ENCODE measurements at regions not wholly inside any gene's neighbourhood (a gene's known extent, or its start where the extent isn't known, plus 50 kb on each side); places are given as distances from the start of the nearest gene placed in this dataset.

DNA sequence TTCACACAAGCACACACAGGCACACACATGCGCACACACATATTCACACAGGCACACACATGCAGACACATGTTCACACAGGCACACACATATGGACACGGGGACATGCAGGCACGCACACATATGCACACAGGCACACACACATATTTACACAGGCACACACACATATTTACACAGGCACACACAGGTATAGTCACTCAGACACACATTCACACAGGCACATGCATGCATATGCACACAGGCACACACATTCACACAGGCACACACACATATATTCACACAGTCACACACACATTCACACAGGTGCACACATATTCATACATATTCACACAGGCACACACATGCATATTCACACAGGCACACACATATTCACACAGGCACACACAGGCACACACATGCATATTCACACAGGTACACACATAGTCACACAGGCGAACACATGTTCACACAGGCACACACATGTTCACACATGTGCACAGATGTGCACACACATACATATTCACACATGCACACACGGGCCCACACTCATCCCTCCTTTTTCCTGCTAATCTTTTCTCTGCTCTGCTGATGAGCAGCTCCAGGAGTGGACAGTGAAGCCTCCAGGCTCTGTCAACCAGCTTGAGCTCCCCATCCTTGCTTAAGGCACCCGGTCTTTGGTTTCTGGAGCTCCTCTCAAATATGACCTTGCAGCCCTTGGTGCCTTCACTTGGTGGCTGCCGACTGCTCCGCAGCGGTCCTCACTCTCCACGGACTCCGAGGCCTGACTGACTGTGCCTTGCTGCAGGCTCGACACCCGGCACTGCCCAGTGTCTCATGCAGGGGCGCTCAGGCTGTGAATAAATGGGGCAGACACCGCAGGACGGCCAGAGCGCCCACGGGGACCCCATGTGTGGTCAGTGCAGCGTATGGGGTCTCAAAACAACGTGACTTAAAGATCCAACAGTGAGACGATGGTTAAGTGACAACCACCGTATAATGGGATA is 581.2 kb upstream of the MGMT start:
- DNase-seq: no peak

- no peak for DNase-seq
These were observed 579.2 kb upstream of the MGMT start for GRCh38 chr10:128887856-128888255.

DNA sequence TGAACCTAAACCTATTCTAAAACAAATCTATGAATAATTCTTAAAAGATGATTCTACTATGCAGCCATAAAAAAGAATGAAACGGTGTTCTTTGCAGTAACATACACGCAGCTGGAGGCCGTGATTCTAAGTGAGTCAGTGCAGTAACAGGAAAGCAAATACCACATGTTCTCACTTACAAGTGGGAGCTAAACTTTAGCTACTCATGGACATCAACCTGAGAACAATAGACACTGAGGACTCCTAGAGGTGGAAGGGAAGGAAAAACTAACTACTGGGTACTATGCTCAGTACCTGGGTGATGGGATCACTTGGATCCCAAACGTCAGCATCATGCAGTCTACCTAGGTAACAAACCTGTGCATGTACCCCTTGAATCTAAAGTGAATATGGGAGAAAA is 575.0 kb upstream of the MGMT start:
- no peak for DNase-seq

DNA sequence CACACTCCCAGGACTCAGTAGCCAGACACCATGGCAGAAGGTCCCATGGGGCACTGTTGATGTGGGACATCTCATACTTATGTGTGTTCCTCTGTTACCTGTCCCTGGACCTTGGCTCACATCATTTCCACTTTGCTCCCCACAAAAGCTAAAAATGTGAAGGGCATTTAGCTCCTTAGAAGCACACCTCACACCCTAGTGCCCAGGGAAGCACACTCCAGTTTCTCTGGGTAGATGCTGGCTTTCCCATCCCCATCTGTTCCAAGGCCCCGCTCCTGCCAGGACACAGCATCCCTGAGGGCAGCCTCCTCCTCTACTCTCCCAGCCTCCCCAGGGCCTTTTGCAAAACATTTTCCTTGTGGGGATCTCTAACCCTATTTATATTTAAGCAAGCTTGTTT is 572.4 kb upstream of the MGMT start:
- no peak for DNase-seq

- DNase-seq: no peak
These were observed 571.6 kb upstream of the MGMT start for GRCh38 chr10:128895473-128895872.

DNA sequence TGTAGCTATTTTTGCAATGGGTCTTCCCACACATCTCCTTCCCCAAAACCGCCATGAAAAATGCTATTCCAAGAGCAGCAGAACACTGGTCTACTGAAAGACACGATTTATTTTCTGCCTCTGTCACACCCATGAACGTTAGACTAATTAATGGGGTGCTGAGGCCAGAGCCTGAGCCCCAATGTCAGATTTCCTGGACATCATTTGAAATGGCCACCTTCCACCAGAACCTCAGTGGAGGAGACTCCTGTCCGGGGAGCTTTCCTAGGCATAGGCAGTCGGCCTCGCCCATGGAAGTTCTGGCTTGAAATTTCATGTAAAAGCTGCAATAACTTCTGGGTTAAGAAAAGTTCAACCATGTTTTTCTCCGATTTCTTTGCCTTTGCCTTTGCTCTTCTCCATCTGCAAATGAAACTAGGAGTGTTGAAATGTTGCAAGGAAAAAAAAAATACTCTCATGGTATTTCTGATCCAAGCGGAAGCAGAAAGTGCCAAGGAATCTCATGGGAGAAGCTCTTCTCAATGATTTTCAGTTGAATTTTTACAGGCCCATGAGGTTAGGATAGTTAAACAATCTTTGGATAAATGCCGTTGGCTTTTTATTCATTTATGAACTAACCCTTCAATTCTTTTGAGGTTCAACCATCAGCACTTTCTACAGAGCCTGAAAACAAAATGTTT is 570.8 kb upstream of the MGMT start:
- DNase-seq: peak; percentile 25

DNA sequence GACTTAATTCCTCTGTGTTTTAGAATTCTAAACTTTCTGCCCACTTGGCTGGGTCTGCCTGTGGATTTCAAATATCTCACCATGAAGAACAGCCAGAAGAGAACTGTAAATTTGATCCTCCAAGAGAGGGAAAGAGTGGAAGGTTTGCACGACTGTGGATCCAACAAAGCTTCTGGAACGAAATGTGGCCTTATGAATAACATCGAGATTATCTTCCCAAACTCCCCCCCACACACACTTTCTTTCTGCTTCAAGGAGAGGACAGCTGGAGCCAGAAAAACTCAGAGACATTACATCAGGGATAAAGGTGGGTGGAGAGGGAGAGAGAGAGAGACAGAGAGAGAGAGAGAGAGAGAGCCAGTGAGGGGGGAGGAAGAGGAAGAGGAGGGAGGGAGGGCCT is 570.1 kb upstream of the MGMT start:
- no peak for DNase-seq

DNA sequence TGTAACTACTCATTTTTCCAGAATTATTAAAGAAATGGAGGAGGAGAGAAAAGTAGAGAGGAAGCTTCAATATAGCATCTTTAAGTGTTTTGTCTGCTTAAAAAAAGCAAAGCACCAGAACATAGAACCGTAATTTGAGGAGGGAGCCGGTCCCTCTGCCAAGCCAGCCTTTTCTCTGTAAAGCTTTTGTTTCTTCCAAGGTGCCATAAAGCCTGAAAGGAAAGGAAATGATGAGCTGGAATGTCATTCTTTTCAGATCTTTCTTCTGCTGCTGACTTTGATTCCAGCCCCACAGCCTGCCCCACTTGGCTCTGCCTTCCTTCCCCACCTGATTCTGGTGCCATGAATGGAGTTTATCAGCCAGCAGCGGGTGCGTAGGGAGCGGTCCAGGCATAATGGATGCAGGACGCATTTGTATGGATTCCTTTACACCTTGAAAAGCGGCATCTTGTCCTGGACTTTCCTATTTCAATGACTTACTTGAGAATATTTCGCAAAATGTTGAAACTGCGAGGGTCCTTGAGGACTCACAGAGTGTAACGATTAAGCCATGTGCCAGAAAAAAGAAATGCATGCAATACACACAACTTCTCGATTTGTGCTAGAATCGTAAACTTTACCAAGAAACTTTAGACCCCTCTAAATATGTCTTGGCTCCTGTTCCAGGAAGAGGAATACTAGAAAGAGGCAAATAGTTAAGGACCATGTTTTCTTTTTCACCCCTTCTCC is 569.5 kb upstream of the MGMT start:
- no peak for DNase-seq

DNA sequence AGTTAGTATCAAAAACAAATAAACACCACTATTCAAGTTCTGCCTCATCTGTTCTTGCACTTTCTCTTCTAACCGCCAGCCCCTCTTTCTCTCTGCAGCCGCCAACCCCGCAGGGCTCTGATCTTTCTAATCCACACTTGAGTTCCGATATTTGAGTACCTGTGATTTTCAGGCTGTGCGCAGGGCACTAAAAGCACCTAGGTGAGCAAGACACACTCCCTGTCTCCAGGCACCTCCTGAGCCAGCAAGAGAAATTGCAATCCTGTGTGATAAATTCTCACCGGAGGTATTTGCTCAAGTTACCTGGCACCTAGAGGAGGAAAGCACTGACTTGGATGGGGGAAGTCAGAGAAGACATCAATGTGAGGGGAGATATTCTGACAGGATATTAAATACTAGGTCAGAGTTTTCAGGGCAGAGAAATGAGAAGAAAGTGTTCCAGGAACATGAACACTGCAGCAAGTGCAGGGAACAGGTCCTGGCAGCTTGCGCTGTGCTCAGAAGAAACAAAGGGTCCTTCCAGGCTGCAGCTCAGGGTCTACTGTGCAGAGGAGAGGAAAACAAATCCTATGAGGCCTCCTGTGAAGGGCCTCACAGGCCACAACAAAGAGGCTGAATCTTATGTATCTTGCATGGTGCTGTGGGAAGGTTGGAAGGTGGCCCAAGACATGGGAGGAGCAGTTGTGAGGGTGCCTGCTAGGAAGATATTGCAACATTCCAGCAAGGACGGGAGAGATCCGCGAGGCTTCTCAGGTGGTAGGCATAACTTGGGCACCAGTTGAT is 568.7 kb upstream of the MGMT start:
- no peak for DNase-seq

- DNase-seq: no peak
These were observed 568.2 kb upstream of the MGMT start for GRCh38 chr10:128898916-128899195.

- DNase-seq: no peak
These were observed 566.6 kb upstream of the MGMT start for GRCh38 chr10:128900456-128900855.

DNA sequence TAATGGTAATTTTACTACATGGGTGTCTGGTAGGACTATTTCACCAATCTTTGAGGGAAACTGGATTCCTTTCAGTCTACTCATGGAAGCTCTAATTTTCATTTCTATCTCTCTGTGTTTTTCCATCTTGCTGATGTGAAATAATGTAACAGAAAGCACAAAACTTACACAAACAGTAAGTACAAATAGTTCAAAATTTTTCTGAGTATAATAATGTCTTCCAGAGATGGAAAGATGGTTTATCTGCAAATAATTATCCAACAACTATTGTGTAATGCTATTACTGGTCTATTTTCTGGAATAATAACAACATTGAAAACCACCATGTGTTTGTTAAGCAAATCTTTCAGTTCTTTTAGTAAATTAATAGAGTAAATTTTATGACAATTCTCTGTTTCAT is 565.8 kb upstream of the MGMT start:
- DNase-seq: no peak

DNA sequence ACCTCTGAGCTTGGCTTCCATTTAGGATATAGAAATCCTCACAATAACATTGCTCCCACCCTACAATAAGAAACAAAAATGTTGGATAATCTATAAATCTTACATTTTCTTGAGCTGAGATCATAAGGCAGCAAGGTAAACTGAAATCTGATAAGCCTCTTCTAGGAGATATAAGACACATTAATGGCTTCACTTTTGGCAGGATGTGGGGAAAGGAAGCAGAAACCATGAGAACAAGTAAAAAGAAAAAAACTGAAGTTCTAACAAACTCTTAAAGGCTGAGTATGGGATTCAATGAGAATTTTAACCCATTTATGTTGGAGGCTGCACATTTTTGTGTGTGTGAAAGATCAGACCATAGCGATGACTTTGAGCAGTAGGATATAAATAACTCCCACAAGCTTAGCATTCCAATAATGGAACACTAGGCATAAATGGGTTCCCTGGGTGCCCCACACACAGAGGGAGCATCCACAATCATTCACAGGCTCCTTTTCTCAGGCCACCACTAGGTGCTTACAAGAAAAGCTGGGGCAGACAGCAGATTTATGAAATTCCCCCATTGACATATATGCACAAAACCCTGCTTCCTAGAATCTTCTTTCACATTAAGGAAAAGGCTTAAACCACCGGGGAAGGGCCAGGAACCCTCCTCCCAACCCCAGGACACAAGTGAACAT is 564.9 kb upstream of the MGMT start:
- no peak for DNase-seq

DNA sequence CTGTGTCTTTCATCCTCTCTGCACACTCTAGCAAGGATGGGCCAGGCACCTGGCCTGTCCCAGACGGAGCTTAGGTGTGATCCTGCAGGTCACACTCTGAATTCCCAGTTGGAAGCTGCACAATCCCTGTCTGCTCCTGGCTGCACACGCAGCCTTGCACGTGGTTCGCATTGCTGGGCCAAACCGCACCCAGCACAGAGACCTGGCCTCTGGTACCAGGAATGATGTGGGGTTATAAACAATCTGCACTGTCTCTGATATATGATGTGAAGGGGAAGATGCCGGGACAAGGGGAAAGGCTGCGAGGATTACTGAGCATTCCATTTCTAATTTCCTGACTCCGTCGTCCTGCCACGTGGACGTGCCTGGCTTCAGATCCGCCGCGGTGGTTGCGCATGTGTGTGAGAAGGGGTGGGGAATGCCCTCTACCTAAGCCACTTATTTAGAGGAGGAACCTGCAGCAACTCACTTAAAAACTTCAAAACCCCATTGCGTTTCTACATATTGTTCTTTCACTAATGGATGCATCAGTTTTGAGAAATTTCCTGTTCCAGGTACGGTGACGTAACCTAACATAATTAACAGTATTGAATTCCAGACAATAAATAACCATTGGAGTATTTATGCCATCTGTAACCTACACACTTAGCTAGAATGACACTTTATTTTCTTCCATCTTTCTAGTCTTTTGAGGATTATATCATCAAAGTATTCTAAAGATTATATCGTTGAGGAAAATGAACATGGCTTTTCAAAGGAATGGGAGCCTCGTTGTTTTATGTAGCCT is 559.7 kb upstream of the MGMT start:
- no peak for DNase-seq

- DNase-seq: peak; percentile 24
These were observed 558.9 kb upstream of the MGMT start for GRCh38 chr10:128908099-128908498.

- no peak for DNase-seq
These were observed 558.5 kb upstream of the MGMT start for GRCh38 chr10:128908499-128908898.

- DNase-seq: no peak
These were observed 554.3 kb upstream of the MGMT start for GRCh38 chr10:128912568-128913311.

- no peak for DNase-seq
These were observed 552.4 kb upstream of the MGMT start for GRCh38 chr10:128914681-128915080.

GRCh38 chr10:128915630-128916029 is 551.4 kb upstream of the MGMT start:
- DNase-seq: no peak

- DNase-seq: no peak
These were observed 550.7 kb upstream of the MGMT start for GRCh38 chr10:128916383-128916782.

Data from fibroblast of upper back skin (primary cell).